ENCODE measurements at regions not wholly inside any gene's neighbourhood (a gene's known extent, or its start where the extent isn't known, plus 50 kb on each side); places are given as distances from the start of the nearest gene placed in this dataset.

DNA sequence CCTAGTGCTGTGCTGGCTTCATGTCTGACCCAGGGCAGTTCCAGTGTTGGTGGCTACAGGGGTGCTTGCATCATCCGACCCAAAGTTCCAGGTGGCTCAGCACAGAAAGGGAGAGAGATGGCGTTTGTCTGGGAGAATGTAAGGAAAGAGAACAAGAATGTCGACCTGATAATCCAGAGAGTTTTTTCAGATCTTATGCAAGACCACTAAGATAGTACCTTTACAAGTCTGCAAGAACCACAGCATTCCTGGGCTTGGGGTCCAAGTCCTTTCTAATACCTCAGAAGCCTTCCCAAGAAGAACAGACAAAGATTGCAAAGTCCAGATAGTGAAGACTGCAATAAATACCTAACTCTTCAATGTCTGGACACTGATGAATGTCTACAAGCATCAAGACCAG lies 363.0 kb upstream of the TOM1L1 start:
- H3K4me3 ChIP-seq (replicated peaks in 1 of 2; ENCODE audit: low read depth in 2 of 2, low read length in 2 of 2), result no peak overlapping the region
- TF ChIP-seq, protein P1, sequence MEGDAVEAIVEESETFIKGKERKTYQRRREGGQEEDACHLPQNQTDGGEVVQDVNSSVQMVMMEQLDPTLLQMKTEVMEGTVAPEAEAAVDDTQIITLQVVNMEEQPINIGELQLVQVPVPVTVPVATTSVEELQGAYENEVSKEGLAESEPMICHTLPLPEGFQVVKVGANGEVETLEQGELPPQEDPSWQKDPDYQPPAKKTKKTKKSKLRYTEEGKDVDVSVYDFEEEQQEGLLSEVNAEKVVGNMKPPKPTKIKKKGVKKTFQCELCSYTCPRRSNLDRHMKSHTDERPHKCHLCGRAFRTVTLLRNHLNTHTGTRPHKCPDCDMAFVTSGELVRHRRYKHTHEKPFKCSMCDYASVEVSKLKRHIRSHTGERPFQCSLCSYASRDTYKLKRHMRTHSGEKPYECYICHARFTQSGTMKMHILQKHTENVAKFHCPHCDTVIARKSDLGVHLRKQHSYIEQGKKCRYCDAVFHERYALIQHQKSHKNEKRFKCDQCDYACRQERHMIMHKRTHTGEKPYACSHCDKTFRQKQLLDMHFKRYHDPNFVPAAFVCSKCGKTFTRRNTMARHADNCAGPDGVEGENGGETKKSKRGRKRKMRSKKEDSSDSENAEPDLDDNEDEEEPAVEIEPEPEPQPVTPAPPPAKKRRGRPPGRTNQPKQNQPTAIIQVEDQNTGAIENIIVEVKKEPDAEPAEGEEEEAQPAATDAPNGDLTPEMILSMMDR (IDR thresholded peaks at IDR 0.05; ENCODE audit: low read depth, low read length), result no peak
- no peak for DNase-seq (ENCODE audit: low read depth in 2 of 2)

DNA sequence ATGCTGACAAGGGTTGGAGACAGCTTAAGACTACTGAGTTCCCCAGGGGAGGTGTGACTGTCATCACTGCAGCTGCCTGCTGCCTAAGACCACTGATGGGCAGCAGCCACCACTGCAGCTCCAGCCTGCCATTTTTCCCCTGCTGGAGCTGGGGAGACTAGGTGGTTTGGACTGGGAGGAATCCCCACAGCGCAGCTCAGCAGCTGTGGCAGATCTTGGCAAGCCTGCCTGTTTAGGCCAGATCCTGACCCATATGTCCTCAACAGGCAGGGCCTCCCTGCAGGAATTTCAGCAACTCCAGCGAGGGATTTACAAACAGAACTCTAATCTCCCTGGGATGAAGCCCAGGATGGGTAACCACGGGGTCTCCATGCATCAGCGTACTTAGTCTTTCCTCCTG lies 356.4 kb upstream of the TOM1L1 start:
- no peak for DNase-seq (ENCODE audit: low read depth in 2 of 2)
- TF ChIP-seq, protein P1 (IDR thresholded peaks at IDR 0.05; ENCODE audit: low read depth, low read length), result no peak
- no peak overlapping the region for H3K4me3 ChIP-seq (replicated peaks in 1 of 2; ENCODE audit: low read depth in 2 of 2, low read length in 2 of 2)

DNA sequence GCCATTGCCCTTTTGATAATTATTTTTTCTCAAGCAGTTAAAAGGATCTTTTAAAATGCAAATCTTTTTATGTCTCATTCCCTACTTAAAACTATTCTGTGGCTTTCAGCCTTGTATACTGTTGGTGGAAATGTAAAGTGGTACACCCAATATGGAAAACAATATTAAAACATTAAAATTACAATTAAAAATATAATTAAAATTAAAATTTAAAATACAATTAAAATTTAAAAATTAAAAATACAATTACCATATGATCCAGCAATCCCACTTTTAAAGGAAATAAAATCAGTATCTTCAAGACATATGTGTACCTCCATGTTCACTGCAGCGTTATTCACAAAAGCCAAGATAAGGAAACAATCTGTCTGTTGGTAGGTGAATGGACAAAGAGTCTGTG lies 340.8 kb upstream of the TOM1L1 start:
- no peak overlapping the region for H3K4me3 ChIP-seq (replicated peaks in 1 of 2; ENCODE audit: low read depth in 2 of 2, low read length in 2 of 2)
- DNase-seq (ENCODE audit: low read depth in 2 of 2), result no peak
- TF ChIP-seq, protein P1 (IDR thresholded peaks at IDR 0.05; ENCODE audit: low read depth, low read length), result no peak

DNA sequence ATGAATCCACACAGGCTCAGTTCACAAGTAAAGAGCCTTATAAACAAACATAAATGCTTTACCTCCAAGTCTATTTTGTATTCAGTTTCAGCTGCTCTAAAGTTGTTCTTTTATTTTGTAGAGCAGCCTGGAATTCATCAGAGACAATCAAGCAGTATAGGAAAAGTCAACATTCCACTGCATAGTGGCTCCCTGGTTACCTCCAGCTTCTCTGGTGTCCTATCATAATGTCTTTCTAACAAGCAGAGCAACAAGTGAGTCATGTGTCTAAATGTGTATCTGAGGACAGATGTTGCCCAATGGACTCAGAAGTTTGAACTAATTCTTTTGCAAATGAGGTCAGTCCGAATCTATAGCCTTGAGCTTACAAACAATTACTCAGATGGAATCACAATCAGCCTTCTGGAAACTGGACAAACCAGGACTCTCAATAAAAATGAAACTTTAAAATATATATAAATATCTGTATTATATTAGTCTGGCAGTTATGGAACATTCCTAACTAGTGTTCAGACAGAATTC lies 292.0 kb upstream of the TOM1L1 start:
- H3K4me3 ChIP-seq (replicated peaks in 1 of 2; ENCODE audit: low read depth in 2 of 2, low read length in 2 of 2), result no peak overlapping the region
- DNase-seq (ENCODE audit: low read depth in 2 of 2), result no peak
- TF ChIP-seq, protein P1 (IDR thresholded peaks at IDR 0.05; ENCODE audit: low read depth, low read length), result no peak

DNA sequence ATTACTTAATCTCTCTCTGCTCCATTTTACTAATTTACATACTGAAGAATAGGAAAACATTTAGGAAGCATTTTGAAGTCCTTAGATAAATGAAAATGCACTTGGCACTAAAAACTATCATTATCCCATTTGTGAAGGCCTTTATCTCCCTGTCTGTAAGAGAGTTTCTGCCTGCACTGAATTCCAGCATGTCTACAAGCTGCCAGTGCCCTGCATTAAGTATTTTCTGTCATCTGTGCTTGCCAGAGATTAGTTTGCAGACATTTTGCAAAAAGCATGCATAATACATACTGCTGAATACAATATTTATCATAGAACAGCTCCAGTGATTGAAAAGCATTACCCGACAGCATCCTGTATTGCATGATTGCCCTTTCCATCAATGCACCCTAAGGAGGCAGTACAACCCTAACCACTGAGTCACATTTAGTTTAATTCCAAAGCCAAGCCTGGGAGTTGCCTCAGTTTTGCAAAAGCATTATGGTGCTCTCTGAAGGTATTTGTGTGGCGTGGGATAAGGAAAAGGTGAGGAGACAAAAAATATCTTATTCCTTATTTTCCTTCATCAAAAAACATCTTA lies 280.2 kb upstream of the TOM1L1 start:
- H3K4me3 ChIP-seq (replicated peaks in 1 of 2; ENCODE audit: low read depth in 2 of 2, low read length in 2 of 2), result no peak overlapping the region
- DNase-seq (ENCODE audit: low read depth in 2 of 2), result no peak
- TF ChIP-seq, protein P1 (IDR thresholded peaks at IDR 0.05; ENCODE audit: low read depth, low read length), result no peak

DNA sequence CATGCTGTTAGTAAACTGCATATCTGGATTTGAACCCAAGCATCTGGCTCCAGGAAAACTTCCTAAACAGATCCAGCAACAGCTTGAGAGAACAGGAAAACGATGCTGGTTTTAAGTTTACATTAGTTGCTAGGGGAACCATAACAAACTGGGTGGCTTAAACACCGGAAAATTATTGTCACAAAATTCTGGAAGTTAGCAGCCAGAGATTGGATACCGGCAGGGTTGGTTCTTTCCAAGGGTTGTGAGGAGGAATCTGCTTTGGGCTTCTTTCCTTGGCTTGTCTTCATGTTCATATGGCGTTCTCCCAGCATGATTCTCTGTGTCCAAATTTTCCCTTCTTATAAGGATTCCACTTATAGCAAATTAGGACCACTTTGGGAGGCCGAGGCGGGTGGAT lies 276.9 kb upstream of the TOM1L1 start:
- TF ChIP-seq, protein P1 (IDR thresholded peaks at IDR 0.05; ENCODE audit: low read depth, low read length), result no peak
- DNase-seq (ENCODE audit: low read depth in 2 of 2), result no peak
- H3K4me3 ChIP-seq (replicated peaks in 1 of 2; ENCODE audit: low read depth in 2 of 2, low read length in 2 of 2), result no peak overlapping the region
